ENCODE measurements at regions not wholly inside any gene's neighbourhood (a gene's known extent, or its start where the extent isn't known, plus 50 kb on each side); places are given as distances from the start of the nearest gene placed in this dataset.

GRCh38 chr14:26026384-26026783 is 571.4 kb downstream of the NOVA1 start:
- no peak for TF ChIP-seq REST (IDR thresholded peaks at IDR 0.05; ENCODE audit: insufficient replicate concordance, low read depth)
- no peak for TF ChIP-seq CTCF (IDR thresholded peaks at IDR 0.05; ENCODE audit: insufficient read depth, low read length)
- TF ChIP-seq GABPA (IDR thresholded peaks at IDR 0.05; ENCODE audit: low read depth) = no peak
- TF ChIP-seq SPI1 (IDR thresholded peaks at IDR 0.05; ENCODE audit: borderline replicate concordance, low read depth) = no peak
